WTC11 (cell line): ENCODE measurements at regions not wholly inside any gene's neighbourhood (a gene's known extent, or its start where the extent isn't known, plus 50 kb on each side); places are given as distances from the start of the nearest gene placed in this dataset.

ENCODE experiments used
- ATAC-seq: fragments of 200-7000 bp; cut with Tn5 transposase; 2 replicates; pipeline ENCODE4 v1.10.0; 2021; ENCODE audit warnings: mild to moderate bottlenecking, moderate library complexity
- CTCF ChIA-PET: fragments of 300-600 bp; sonication (Branson Sonifier 250); formaldehyde crosslinking; loops from one replicate; lab custom pipeline; 2021; ENCODE audit warnings: antibody characterized with exemption; lab: Charles Lee
- POLR2A ChIA-PET: fragments of 350-600 bp; sonication (Branson Sonifier 250); formaldehyde crosslinking; loops from one replicate; lab custom pipeline; 2021; ENCODE audit warnings: antibody characterized with exemption; lab: Charles Lee
- DNase-seq: peaks from one replicate; pipeline ENCODE4 v3.0.0; 2021; ENCODE audit warnings: low spot score
- H3K27ac Mint-ChIP-seq: 2 replicates; pipeline ENCODE4 v1.8.0; 2021; ENCODE audit warnings: mixed read lengths
- H3K27me3 Mint-ChIP-seq: 2 replicates; pipeline ENCODE4 v1.8.0; 2021; ENCODE audit warnings: low read depth, mild to moderate bottlenecking, moderate library complexity, mixed read lengths
- H3K36me3 Mint-ChIP-seq: 2 replicates; pipeline ENCODE4 v1.8.0; 2021; ENCODE audit warnings: mixed read lengths
- H3K4me1 Mint-ChIP-seq: 2 replicates; pipeline ENCODE4 v1.8.0; 2022; ENCODE audit warnings: mixed read lengths
- H3K4me3 Mint-ChIP-seq: 2 replicates; pipeline ENCODE4 v1.8.0; 2021; ENCODE audit warnings: mild to moderate bottlenecking, moderate library complexity, mixed read lengths
- H3K9me3 Mint-ChIP-seq: 2 replicates; pipeline ENCODE4 v1.8.0; 2021; ENCODE audit warnings: mixed read lengths
- ETV6 ChIP-seq: sonication (generic); formaldehyde crosslinking; IDR thresholded peaks from 2 replicates; pipeline ENCODE4 v1.8.1; 2022; ENCODE audit warnings: mild to moderate bottlenecking, missing genetic modification reagents
- KAT7 ChIP-seq: sonication (generic); formaldehyde crosslinking; IDR thresholded peaks from 2 replicates; pipeline ENCODE4 v1.8.1; 2023; ENCODE audit warnings: missing genetic modification reagents, mild to moderate bottlenecking, borderline replicate concordance
- NFE2L1 ChIP-seq: sonication (generic); formaldehyde crosslinking; IDR thresholded peaks from 2 replicates; pipeline ENCODE4 v1.8.1; 2023; ENCODE audit warnings: missing genetic modification reagents
- NR1H2 ChIP-seq: sonication (generic); formaldehyde crosslinking; IDR thresholded peaks from 2 replicates; pipeline ENCODE4 v1.9.0; 2021; ENCODE audit warnings: mild to moderate bottlenecking, moderate library complexity, missing genetic modification reagents
- OVOL2 ChIP-seq: fragments of 250-450 bp; sonication (Bioruptor Pico); IDR thresholded peaks from 2 replicates; pipeline ENCODE4 v1.9.0; 2021; ENCODE audit warnings: mild to moderate bottlenecking, borderline replicate concordance
- RELA ChIP-seq: sonication (generic); formaldehyde crosslinking; IDR thresholded peaks from 2 replicates; pipeline ENCODE4 v1.8.1; 2022; ENCODE audit warnings: missing genetic modification reagents, mild to moderate bottlenecking, borderline replicate concordance
- SOX15 ChIP-seq: fragments of 250-450 bp; sonication (Bioruptor Pico); IDR thresholded peaks from 2 replicates; pipeline ENCODE4 v1.9.0; 2021; ENCODE audit warnings: mild to moderate bottlenecking
- ZNF121 ChIP-seq: sonication (generic); formaldehyde crosslinking; IDR thresholded peaks from 2 replicates; pipeline ENCODE4 v1.8.0; 2023; ENCODE audit warnings: missing genetic modification reagents
- ZNF138 ChIP-seq: sonication (generic); formaldehyde crosslinking; conservative IDR thresholded peaks from 2 replicates; pipeline ENCODE4 v1.8.1; 2022; ENCODE audit warnings: mild to moderate bottlenecking, moderate library complexity, missing genetic modification reagents
- ZNF232 ChIP-seq: sonication (generic); formaldehyde crosslinking; IDR thresholded peaks from 2 replicates; pipeline ENCODE4 v1.8.0; 2022; ENCODE audit warnings: mild to moderate bottlenecking, missing genetic modification reagents
- ZNF416 ChIP-seq: fragments of 250-450 bp; sonication (Bioruptor Pico); IDR thresholded peaks from 2 replicates; pipeline ENCODE4 v1.9.0; 2021; ENCODE audit warnings: mild to moderate bottlenecking, inconsistent platforms
- ZNF423 ChIP-seq: fragments of 250-450 bp; sonication (Bioruptor Pico); IDR thresholded peaks from 2 replicates; pipeline ENCODE4 v2.1.2; 2022; ENCODE audit warnings: mild to moderate bottlenecking, moderate library complexity
- TF ChIP-seq, protein P1 (sequence below): fragments of 250-450 bp; sonication (Bioruptor Pico); IDR thresholded peaks from 2 replicates; pipeline ENCODE4 v1.8.0; 2021; ENCODE audit warnings: mild to moderate bottlenecking
- TF ChIP-seq, protein P2 (sequence below): sonication (generic); formaldehyde crosslinking; IDR thresholded peaks from 2 replicates; pipeline ENCODE4 v1.8.1; 2023; ENCODE audit warnings: mild to moderate bottlenecking, missing genetic modification reagents, moderate library complexity
- TF ChIP-seq, protein P3 (sequence below): sonication (generic); formaldehyde crosslinking; IDR thresholded peaks from 2 replicates; pipeline ENCODE4 v1.8.1; 2023; ENCODE audit warnings: mild to moderate bottlenecking, moderate library complexity, missing genetic modification reagents
- TF ChIP-seq, protein P4 (sequence below): fragments of 250-450 bp; sonication (Bioruptor Pico); IDR thresholded peaks from 2 replicates; pipeline ENCODE4 v1.9.0; 2021; ENCODE audit warnings: mild to moderate bottlenecking
- TF ChIP-seq, protein P5 (sequence below): fragments of 250-450 bp; sonication (Bioruptor Pico); IDR thresholded peaks from 2 replicates; pipeline ENCODE4 v2.1.2; 2022; ENCODE audit warnings: mild to moderate bottlenecking, moderate library complexity
- TF ChIP-seq, protein P6 (sequence below): sonication (generic); formaldehyde crosslinking; IDR thresholded peaks from 2 replicates; pipeline ENCODE4 v1.8.0; 2023; ENCODE audit warnings: missing genetic modification reagents, mild to moderate bottlenecking, borderline replicate concordance
- TF ChIP-seq, protein P7 (sequence below): sonication (generic); formaldehyde crosslinking; IDR thresholded peaks from 2 replicates; pipeline ENCODE4 v1.8.0; 2023; ENCODE audit warnings: missing genetic modification reagents
- TF ChIP-seq, protein P8 (sequence below): sonication (generic); formaldehyde crosslinking; IDR thresholded peaks from 2 replicates; pipeline ENCODE4 v1.8.1; 2023; ENCODE audit warnings: mild to moderate bottlenecking, missing genetic modification reagents, moderate library complexity
- TF ChIP-seq, protein P9 (sequence below): fragments of 200-600 bp; IDR thresholded peaks from 2 replicates; pipeline ENCODE4 v1.8.0; 2022; ENCODE audit warnings: antibody characterized with exemption

DNA sequence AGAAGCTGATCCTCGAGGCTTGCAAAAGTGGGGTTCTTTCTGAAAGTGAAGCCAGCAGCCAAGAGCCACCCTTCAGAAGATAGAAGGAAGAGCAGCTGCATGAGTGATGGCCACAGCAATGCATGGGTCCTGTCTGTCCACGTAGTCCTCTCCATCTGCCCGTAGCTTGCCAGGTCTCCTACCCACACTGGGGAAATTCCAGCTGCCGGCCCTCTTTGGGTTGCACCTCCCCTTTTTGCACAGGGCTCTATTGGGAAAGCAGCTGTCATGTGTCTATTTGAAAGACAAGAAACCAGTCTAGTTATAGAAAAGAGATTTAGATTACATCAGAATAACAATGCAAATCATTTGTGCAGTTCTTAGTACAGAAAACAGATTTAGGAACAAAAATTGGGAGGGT is 204.4 kb downstream of the GIPC2 start (continued):
- TF ChIP-seq, protein P1, sequence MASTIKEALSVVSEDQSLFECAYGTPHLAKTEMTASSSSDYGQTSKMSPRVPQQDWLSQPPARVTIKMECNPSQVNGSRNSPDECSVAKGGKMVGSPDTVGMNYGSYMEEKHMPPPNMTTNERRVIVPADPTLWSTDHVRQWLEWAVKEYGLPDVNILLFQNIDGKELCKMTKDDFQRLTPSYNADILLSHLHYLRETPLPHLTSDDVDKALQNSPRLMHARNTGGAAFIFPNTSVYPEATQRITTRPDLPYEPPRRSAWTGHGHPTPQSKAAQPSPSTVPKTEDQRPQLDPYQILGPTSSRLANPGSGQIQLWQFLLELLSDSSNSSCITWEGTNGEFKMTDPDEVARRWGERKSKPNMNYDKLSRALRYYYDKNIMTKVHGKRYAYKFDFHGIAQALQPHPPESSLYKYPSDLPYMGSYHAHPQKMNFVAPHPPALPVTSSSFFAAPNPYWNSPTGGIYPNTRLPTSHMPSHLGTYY (CRISPR knock-in tag) = no peak
- TF ChIP-seq KAT7 (CRISPR knock-in tag) = no peak

DNA sequence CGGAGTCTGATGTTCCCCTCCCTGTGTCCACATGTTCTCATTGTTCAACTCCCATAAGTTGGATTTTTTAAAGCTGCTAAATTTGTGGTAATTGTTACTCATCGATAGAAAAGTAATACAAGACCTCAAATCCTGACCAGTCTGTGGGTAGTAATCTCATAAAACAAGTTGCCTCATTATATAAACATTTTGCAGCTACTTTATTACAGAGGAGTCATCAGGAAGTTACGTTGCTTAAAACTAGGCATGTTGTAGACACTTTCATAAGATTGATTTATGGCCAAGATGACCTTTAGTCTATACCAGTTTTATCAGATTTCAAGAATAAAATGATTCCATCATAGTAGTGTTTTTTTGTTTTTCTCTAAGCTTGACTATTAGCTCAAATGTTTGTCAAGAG is 208.8 kb downstream of the GIPC2 start:
- no peak for DNase-seq
- POLR2A ChIA-PET = no interaction called here
- Mint-ChIP-seq H3K27ac (no peak overlapping the region), H3K4me1 (no peaks in the 10 kb centered on the region), H3K9me3 (peaks cover 3% of the 10 kb centered on the region; the same call in 1 of the 2 replicates), H3K27me3 (peaks cover 99% of the 10 kb centered on the region), H3K36me3 (no peaks in the 10 kb centered on the region), H3K4me3 (no peak overlapping the region)
- ATAC-seq = no peak
- TF ChIP-seq ZNF423 (CRISPR knock-in tag) (no peak), ZNF232 (CRISPR knock-in tag) (no peak), OVOL2 (CRISPR knock-in tag) (no peak), ZNF121 (CRISPR knock-in tag) (no peak), NFE2L1 (CRISPR knock-in tag) (no peak), ETV6 (CRISPR knock-in tag) (no peak), SOX15 (CRISPR knock-in tag) (no peak), NR1H2 (CRISPR knock-in tag) (no peak), ZNF138 (CRISPR knock-in tag) (no peak), ZNF416 (CRISPR knock-in tag) (no peak)
- TF ChIP-seq, protein P2, sequence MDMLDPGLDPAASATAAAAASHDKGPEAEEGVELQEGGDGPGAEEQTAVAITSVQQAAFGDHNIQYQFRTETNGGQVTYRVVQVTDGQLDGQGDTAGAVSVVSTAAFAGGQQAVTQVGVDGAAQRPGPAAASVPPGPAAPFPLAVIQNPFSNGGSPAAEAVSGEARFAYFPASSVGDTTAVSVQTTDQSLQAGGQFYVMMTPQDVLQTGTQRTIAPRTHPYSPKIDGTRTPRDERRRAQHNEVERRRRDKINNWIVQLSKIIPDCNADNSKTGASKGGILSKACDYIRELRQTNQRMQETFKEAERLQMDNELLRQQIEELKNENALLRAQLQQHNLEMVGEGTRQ (CRISPR knock-in tag) = no peak
- TF ChIP-seq, protein P3, sequence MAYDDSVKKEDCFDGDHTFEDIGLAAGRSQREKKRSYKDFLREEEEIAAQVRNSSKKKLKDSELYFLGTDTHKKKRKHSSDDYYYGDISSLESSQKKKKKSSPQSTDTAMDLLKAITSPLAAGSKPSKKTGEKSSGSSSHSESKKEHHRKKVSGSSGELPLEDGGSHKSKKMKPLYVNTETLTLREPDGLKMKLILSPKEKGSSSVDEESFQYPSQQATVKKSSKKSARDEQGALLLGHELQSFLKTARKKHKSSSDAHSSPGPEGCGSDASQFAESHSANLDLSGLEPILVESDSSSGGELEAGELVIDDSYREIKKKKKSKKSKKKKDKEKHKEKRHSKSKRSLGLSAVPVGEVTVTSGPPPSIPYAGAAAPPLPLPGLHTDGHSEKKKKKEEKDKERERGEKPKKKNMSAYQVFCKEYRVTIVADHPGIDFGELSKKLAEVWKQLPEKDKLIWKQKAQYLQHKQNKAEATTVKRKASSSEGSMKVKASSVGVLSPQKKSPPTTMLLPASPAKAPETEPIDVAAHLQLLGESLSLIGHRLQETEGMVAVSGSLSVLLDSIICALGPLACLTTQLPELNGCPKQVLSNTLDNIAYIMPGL = no peak
- TF ChIP-seq, protein P4, sequence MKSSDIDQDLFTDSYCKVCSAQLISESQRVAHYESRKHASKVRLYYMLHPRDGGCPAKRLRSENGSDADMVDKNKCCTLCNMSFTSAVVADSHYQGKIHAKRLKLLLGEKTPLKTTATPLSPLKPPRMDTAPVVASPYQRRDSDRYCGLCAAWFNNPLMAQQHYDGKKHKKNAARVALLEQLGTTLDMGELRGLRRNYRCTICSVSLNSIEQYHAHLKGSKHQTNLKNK (CRISPR knock-in tag) = no peak
- TF ChIP-seq, protein P5, sequence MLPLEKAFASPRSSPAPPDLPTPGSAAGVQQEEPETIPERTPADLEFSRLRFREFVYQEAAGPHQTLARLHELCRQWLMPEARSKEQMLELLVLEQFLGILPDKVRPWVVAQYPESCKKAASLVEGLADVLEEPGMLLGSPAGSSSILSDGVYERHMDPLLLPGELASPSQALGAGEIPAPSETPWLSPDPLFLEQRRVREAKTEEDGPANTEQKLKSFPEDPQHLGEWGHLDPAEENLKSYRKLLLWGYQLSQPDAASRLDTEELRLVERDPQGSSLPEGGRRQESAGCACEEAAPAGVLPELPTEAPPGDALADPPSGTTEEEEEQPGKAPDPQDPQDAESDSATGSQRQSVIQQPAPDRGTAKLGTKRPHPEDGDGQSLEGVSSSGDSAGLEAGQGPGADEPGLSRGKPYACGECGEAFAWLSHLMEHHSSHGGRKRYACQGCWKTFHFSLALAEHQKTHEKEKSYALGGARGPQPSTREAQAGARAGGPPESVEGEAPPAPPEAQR (CRISPR knock-in tag) = no peak
- CTCF ChIA-PET = interaction anchor here (0.7 kb wide), 1 partner anchor 112 kb away, joined by 4 read pairs; no protein-coding TSS in a partner anchor

DNA sequence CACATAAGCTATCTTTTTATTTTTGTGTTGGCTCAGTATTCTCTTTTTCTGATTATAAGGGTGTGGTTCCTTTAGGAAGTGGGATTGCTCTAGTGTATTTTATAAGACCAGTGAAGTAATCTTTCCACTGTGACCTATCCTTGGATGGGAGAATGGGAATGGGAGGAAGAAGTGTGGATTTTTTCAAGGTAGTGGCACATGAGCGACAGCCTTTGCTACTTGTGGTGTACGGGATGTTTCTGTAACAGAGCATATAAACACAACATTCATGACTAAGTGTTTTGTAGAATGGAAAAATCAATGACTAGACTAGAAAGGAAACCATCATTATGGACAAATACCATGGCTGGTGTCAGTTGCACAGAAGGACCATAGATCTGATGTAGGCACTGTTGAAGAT is 209.6 kb downstream of the GIPC2 start:
- H3K27me3 Mint-ChIP-seq = peaks cover 99% of the 10 kb centered on the region
- DNase-seq = no peak
- TF ChIP-seq, protein P6, sequence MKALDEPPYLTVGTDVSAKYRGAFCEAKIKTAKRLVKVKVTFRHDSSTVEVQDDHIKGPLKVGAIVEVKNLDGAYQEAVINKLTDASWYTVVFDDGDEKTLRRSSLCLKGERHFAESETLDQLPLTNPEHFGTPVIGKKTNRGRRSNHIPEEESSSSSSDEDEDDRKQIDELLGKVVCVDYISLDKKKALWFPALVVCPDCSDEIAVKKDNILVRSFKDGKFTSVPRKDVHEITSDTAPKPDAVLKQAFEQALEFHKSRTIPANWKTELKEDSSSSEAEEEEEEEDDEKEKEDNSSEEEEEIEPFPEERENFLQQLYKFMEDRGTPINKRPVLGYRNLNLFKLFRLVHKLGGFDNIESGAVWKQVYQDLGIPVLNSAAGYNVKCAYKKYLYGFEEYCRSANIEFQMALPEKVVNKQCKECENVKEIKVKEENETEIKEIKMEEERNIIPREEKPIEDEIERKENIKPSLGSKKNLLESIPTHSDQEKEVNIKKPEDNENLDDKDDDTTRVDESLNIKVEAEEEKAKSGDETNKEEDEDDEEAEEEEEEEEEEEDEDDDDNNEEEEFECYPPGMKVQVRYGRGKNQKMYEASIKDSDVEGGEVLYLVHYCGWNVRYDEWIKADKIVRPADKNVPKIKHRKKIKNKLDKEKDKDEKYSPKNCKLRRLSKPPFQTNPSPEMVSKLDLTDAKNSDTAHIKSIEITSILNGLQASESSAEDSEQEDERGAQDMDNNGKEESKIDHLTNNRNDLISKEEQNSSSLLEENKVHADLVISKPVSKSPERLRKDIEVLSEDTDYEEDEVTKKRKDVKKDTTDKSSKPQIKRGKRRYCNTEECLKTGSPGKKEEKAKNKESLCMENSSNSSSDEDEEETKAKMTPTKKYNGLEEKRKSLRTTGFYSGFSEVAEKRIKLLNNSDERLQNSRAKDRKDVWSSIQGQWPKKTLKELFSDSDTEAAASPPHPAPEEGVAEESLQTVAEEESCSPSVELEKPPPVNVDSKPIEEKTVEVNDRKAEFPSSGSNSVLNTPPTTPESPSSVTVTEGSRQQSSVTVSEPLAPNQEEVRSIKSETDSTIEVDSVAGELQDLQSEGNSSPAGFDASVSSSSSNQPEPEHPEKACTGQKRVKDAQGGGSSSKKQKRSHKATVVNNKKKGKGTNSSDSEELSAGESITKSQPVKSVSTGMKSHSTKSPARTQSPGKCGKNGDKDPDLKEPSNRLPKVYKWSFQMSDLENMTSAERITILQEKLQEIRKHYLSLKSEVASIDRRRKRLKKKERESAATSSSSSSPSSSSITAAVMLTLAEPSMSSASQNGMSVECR (CRISPR knock-in tag) = no peak
- TF ChIP-seq, protein P7, sequence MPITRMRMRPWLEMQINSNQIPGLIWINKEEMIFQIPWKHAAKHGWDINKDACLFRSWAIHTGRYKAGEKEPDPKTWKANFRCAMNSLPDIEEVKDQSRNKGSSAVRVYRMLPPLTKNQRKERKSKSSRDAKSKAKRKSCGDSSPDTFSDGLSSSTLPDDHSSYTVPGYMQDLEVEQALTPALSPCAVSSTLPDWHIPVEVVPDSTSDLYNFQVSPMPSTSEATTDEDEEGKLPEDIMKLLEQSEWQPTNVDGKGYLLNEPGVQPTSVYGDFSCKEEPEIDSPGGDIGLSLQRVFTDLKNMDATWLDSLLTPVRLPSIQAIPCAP (CRISPR knock-in tag) = no peak
- no peak for TF ChIP-seq RELA (CRISPR knock-in tag)
- TF ChIP-seq, protein P8, sequence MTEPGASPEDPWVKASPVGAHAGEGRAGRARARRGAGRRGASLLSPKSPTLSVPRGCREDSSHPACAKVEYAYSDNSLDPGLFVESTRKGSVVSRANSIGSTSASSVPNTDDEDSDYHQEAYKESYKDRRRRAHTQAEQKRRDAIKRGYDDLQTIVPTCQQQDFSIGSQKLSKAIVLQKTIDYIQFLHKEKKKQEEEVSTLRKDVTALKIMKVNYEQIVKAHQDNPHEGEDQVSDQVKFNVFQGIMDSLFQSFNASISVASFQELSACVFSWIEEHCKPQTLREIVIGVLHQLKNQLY (CRISPR knock-in tag) = no peak
- TF ChIP-seq KAT7 (CRISPR knock-in tag) = no peak
- TF ChIP-seq NFE2L1 (CRISPR knock-in tag) = no peak
- TF ChIP-seq, protein P9, sequence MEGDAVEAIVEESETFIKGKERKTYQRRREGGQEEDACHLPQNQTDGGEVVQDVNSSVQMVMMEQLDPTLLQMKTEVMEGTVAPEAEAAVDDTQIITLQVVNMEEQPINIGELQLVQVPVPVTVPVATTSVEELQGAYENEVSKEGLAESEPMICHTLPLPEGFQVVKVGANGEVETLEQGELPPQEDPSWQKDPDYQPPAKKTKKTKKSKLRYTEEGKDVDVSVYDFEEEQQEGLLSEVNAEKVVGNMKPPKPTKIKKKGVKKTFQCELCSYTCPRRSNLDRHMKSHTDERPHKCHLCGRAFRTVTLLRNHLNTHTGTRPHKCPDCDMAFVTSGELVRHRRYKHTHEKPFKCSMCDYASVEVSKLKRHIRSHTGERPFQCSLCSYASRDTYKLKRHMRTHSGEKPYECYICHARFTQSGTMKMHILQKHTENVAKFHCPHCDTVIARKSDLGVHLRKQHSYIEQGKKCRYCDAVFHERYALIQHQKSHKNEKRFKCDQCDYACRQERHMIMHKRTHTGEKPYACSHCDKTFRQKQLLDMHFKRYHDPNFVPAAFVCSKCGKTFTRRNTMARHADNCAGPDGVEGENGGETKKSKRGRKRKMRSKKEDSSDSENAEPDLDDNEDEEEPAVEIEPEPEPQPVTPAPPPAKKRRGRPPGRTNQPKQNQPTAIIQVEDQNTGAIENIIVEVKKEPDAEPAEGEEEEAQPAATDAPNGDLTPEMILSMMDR = no peak

More for the DNA sequence above, 209.6 kb downstream of the GIPC2 start:
- Mint-ChIP-seq H3K4me1 (no peaks in the 10 kb centered on the region), H3K27ac (no peak overlapping the region), H3K4me3 (no peak overlapping the region), H3K9me3 (peaks cover 3% of the 10 kb centered on the region; the same call in 1 of the 2 replicates), H3K36me3 (no peaks in the 10 kb centered on the region)
- POLR2A ChIA-PET = no interaction called here
- CTCF ChIA-PET = no interaction called here
- ATAC-seq = no peak
